ENCODE measurements at regions not wholly inside any gene's neighbourhood (a gene's known extent, or its start where the extent isn't known, plus 50 kb on each side); places are given as distances from the start of the nearest gene placed in this dataset.

GRCh38 chr1:225713281-225713680 is 60.4 kb upstream of the ENAH start:
- H3K36me3 ChIP-seq, result no peaks in the 10 kb centered on the region
- no peaks in the 10 kb centered on the region for H3K9me3 ChIP-seq
- intact Hi-C loops (cut with DNase I), result no loop called here
- H3K4me1 ChIP-seq, result peaks cover 21% of the 10 kb centered on the region
- H3K27me3 ChIP-seq, result no peaks in the 10 kb centered on the region
- H3K4me3 ChIP-seq, result no peak overlapping the region
- DNase-seq (ENCODE audit: extremely low spot score in 2 of 2), result no peak
- H3K27ac ChIP-seq, result no peak overlapping the region
- TF ChIP-seq POLR2AphosphoS5 (IDR thresholded peaks at IDR 0.05; ENCODE audit: insufficient read depth in 1 of 2, low read depth in 1 of 2), result no peak
- TF ChIP-seq POLR2A (IDR thresholded peaks at IDR 0.05), result no peak
- TF ChIP-seq CTCF (IDR thresholded peaks at IDR 0.05), result no peak

GRCh38 chr1:225720937-225721336 is 56.7 kb upstream of the SRP9 start:
- DNase-seq (ENCODE audit: extremely low spot score in 2 of 2), result no peak
- TF ChIP-seq POLR2AphosphoS5 (IDR thresholded peaks at IDR 0.05; ENCODE audit: insufficient read depth in 1 of 2, low read depth in 1 of 2), result no peak
- no peaks in the 10 kb centered on the region for H3K27me3 ChIP-seq
- H3K27ac ChIP-seq, result no peak overlapping the region
- H3K36me3 ChIP-seq, result no peaks in the 10 kb centered on the region
- H3K4me1 ChIP-seq, result no peaks in the 10 kb centered on the region
- H3K4me3 ChIP-seq, result no peak overlapping the region
- H3K9me3 ChIP-seq, result no peaks in the 10 kb centered on the region
- intact Hi-C loops (cut with DNase I), result no loop called here

GRCh38 chr1:225724251-225724650 is 53.4 kb upstream of the SRP9 start:
- intact Hi-C loops (cut with DNase I), result no loop called here
- H3K4me1 ChIP-seq, result no peaks in the 10 kb centered on the region
- H3K27me3 ChIP-seq, result no peaks in the 10 kb centered on the region
- no peak for DNase-seq (ENCODE audit: extremely low spot score in 2 of 2)
- H3K36me3 ChIP-seq, result no peaks in the 10 kb centered on the region
- H3K9me3 ChIP-seq, result no peaks in the 10 kb centered on the region
- no peak overlapping the region for H3K4me3 ChIP-seq
- no peak for TF ChIP-seq CTCF (IDR thresholded peaks at IDR 0.05)
- TF ChIP-seq POLR2AphosphoS5 (IDR thresholded peaks at IDR 0.05; ENCODE audit: insufficient read depth in 1 of 2, low read depth in 1 of 2), result no peak
- TF ChIP-seq POLR2A (IDR thresholded peaks at IDR 0.05), result no peak
- H3K27ac ChIP-seq, result no peak overlapping the region
